Caco-2 (cell line): ENCODE measurements at regions not wholly inside any gene's neighbourhood (a gene's known extent, or its start where the extent isn't known, plus 50 kb on each side); places are given as distances from the start of the nearest gene placed in this dataset.

ENCODE experiments used
- BruUV-seq: library from RNA; stranded (reverse); fragments of 400-500 nt; replicated peaks from 2 replicates; lab custom pipeline; 2021; lab: Mats Ljungman, UMichigan
- CTCF ChIA-PET: fragments of 300-600 bp; sonication (Branson Sonifier 250); formaldehyde crosslinking; loops from one replicate; lab custom pipeline; 2022; ENCODE audit warnings: antibody characterized with exemption; lab: Charles Lee
- POLR2A ChIA-PET: fragments of 300-600 bp; sonication (Branson Sonifier 250); formaldehyde crosslinking; loops from one replicate; lab custom pipeline; 2022; ENCODE audit warnings: antibody characterized with exemption; lab: Charles Lee
- DNase-seq, 2 experiments: peaks; one replicate each; pipeline versions ENCODE4 v3.0.0 to v3.0.0-alpha.2; 2020 to 2022
- H3K27me3 ChIP-seq: replicated peaks from 2 replicates; pipeline ENCODE4 v1.6.0; 2011; ENCODE audit warnings: low read length; ENCODE audit not compliant: control insufficient read depth, insufficient read depth
- H3K36me3 ChIP-seq: 2 replicates; pipeline ENCODE4 v1.5.1; 2011; ENCODE audit warnings: low read length; ENCODE audit not compliant: control insufficient read depth, insufficient read depth
- H3K4me1 ChIP-seq: fragments of 250-450 bp; sonication (Bioruptor Pico); 2 replicates; pipeline ENCODE4 v1.5.1; 2020; ENCODE audit warnings: mild to moderate bottlenecking
- H3K4me3 ChIP-seq: 2 replicates; pipeline ENCODE4 v1.5.1; 2011; ENCODE audit warnings: low read depth, mild to moderate bottlenecking, control low read depth, low read length
- H3K9me3 ChIP-seq: fragments of 250-450 bp; sonication (Bioruptor Pico); 2 replicates; pipeline ENCODE4 v1.5.1; 2020; ENCODE audit warnings: mild to moderate bottlenecking, moderate library complexity
- H3K27ac Mint-ChIP-seq: one replicate; pipeline ENCODE4 v1.8.0; 2022; ENCODE audit warnings: mixed read lengths; ENCODE audit not compliant: unreplicated experiment
- H3K27me3 Mint-ChIP-seq: one replicate; pipeline ENCODE4 v1.8.0; 2022; ENCODE audit warnings: mixed read lengths; ENCODE audit not compliant: insufficient read depth, unreplicated experiment
- H3K36me3 Mint-ChIP-seq: one replicate; pipeline ENCODE4 v1.8.0; 2022; ENCODE audit warnings: mild to moderate bottlenecking, mixed read lengths; ENCODE audit not compliant: insufficient read depth, unreplicated experiment
- H3K4me1 Mint-ChIP-seq: one replicate; pipeline ENCODE4 v1.8.0; 2022; ENCODE audit warnings: low read depth, mixed read lengths; ENCODE audit not compliant: unreplicated experiment
- H3K4me3 Mint-ChIP-seq: one replicate; pipeline ENCODE4 v1.8.0; 2022; ENCODE audit warnings: mild to moderate bottlenecking, moderate library complexity, mixed read lengths; ENCODE audit not compliant: unreplicated experiment
- H3K9me3 Mint-ChIP-seq: one replicate; pipeline ENCODE4 v1.8.0; 2022; ENCODE audit warnings: mixed read lengths; ENCODE audit not compliant: unreplicated experiment
- CTCF ChIP-seq, 2 experiments: fragments of 200-600 bp in 1 of 2; IDR thresholded peaks; 1 replicate in 1 of 2; 2 replicates in 1 of 2; pipeline versions ENCODE4 v1.5.1 to v1.8.0; 2011 to 2022; ENCODE audit warnings: antibody characterized with exemption in 1 of 2, control low read depth in 1 of 2, inconsistent platforms in 1 of 2, low read depth in 1 of 2, low read length in 1 of 2, mild to moderate bottlenecking in 1 of 2, moderate library complexity in 1 of 2; ENCODE audit not compliant: insufficient read depth in 1 of 2, severe bottlenecking in 1 of 2, unreplicated experiment in 1 of 2
- intact Hi-C: fragments of 100-400 bp; cut with micrococcal nuclease; formaldehyde crosslinking; loops from one replicate; pipeline ENCODE4 v1.10.0; 2022; ENCODE audit not compliant: unreplicated experiment

GRCh38 chr2:210954386-210954907, 398.0 kb downstream of the CPS1 start:
- CTCF ChIA-PET: no interaction called here
- Mint-ChIP-seq H3K4me1 (no peaks in the 10 kb centered on the region), H3K9me3 (no peaks in the 10 kb centered on the region), H3K36me3 (no peaks in the 10 kb centered on the region), H3K27me3 (no peaks in the 10 kb centered on the region), H3K4me3 (no peak overlapping the region), H3K27ac (no peak overlapping the region)
- no peak overlapping the region for H3K4me3 ChIP-seq
- no TSS peak for BruUV-seq
- no peak for TF ChIP-seq CTCF (IDR thresholded peaks at IDR 0.05; ENCODE audit: insufficient read depth in 1 of 2, low read depth in 1 of 2, low read length in 1 of 2, severe bottlenecking in 1 of 2, unreplicated experiment in 1 of 2)
- no peaks in the 10 kb centered on the region for H3K27me3 ChIP-seq
- H3K4me1 ChIP-seq: no peaks in the 10 kb centered on the region
- no peak for DNase-seq
- no peaks in the 10 kb centered on the region for H3K36me3 ChIP-seq
- H3K9me3 ChIP-seq: no peaks in the 10 kb centered on the region
- intact Hi-C loops: no loop called here
- POLR2A ChIA-PET: no interaction called here

GRCh38 chr2:210955591-210955990, 399.2 kb downstream of the CPS1 start:
- Histone ChIP-seq H3K27me3 (no peaks in the 10 kb centered on the region), H3K9me3 (no peaks in the 10 kb centered on the region), H3K36me3 (no peaks in the 10 kb centered on the region), H3K4me1 (no peaks in the 10 kb centered on the region), H3K4me3 (no peak overlapping the region)
- Mint-ChIP-seq H3K27ac (no peak overlapping the region), H3K4me3 (no peak overlapping the region), H3K9me3 (no peaks in the 10 kb centered on the region), H3K27me3 (no peaks in the 10 kb centered on the region), H3K36me3 (no peaks in the 10 kb centered on the region), H3K4me1 (no peaks in the 10 kb centered on the region)
- ChIA-PET POLR2A (no interaction called here), CTCF (no interaction called here)
- DNase-seq: no peak
- TF ChIP-seq CTCF (IDR thresholded peaks at IDR 0.05; ENCODE audit: insufficient read depth in 1 of 2, low read depth in 1 of 2, low read length in 1 of 2, severe bottlenecking in 1 of 2, unreplicated experiment in 1 of 2): no peak
- no TSS peak for BruUV-seq
- intact Hi-C loops: no loop called here

GRCh38 chr2:210956101-210956500, 399.7 kb downstream of the CPS1 start:
- Mint-ChIP-seq H3K36me3 (no peaks in the 10 kb centered on the region), H3K27me3 (no peaks in the 10 kb centered on the region), H3K27ac (no peak overlapping the region), H3K9me3 (no peaks in the 10 kb centered on the region), H3K4me3 (no peak overlapping the region), H3K4me1 (no peaks in the 10 kb centered on the region)
- intact Hi-C loops: no loop called here
- BruUV-seq: no TSS peak
- Histone ChIP-seq H3K27me3 (no peaks in the 10 kb centered on the region), H3K9me3 (no peaks in the 10 kb centered on the region), H3K4me3 (no peak overlapping the region), H3K36me3 (no peaks in the 10 kb centered on the region), H3K4me1 (no peaks in the 10 kb centered on the region)
- DNase-seq: no peak
- CTCF ChIA-PET: no interaction called here
- TF ChIP-seq CTCF (IDR thresholded peaks at IDR 0.05; ENCODE audit: insufficient read depth in 1 of 2, low read depth in 1 of 2, low read length in 1 of 2, severe bottlenecking in 1 of 2, unreplicated experiment in 1 of 2): no peak
- POLR2A ChIA-PET: no interaction called here
